Middle frontal gyrus (tissue), 1 donor: ENCODE measurements at regions not wholly inside any gene's neighbourhood (a gene's known extent, or its start where the extent isn't known, plus 50 kb on each side); places are given as distances from the start of the nearest gene placed in this dataset.
"Not testable (repeated sequence)": the region's sequence is repeated elsewhere in the genome, so short reads cannot be mapped to it uniquely, and the experiment has no call there.

Experiments used
- DNase-seq: peaks from one replicate; pipeline ENCODE4 v3.0.0-alpha.2; 2015; ENCODE audit warnings: low spot score; ENCODE audit errors: extremely low spot score

GRCh38 chr3:181276358-181276896, 286.9 kb upstream of the DNAJC19 start:
- DNase-seq, result no peak

- DNase-seq, result no peak
Measured at GRCh38 chr3:181274025-181274424, 284.5 kb upstream of the DNAJC19 start.

- DNase-seq, result no peak
Measured at GRCh38 chr3:181267312-181267711, 277.8 kb upstream of the DNAJC19 start.

- DNase-seq, result no peak
Measured at GRCh38 chr3:181265750-181266333, 276.3 kb upstream of the DNAJC19 start.

- DNase-seq, result no peak
Measured at GRCh38 chr3:181264486-181264885, 274.9 kb upstream of the DNAJC19 start.

- no peak for DNase-seq
Measured at GRCh38 chr3:181253796-181254195, 264.3 kb upstream of the DNAJC19 start.

GRCh38 chr3:181252631-181253030, 263.1 kb upstream of the DNAJC19 start:
- no peak for DNase-seq

GRCh38 chr3:181250714-181251113, 261.2 kb upstream of the DNAJC19 start:
- DNase-seq, result no peak

- no peak for DNase-seq
Measured at GRCh38 chr3:181239441-181239840, 249.9 kb upstream of the DNAJC19 start.

GRCh38 chr3:181230258-181230657, 240.7 kb upstream of the DNAJC19 start:
- no peak for DNase-seq

GRCh38 chr3:181213347-181213746, 223.8 kb upstream of the DNAJC19 start:
- no peak for DNase-seq

- DNase-seq, result no peak
Measured at GRCh38 chr3:181212271-181212670, 222.7 kb upstream of the DNAJC19 start.

GRCh38 chr3:181210275-181210674, 220.7 kb upstream of the DNAJC19 start:
- DNase-seq, result peak; percentile 28

GRCh38 chr3:181189556-181189955, 200.0 kb upstream of the DNAJC19 start:
- DNase-seq, result no peak

- no peak for DNase-seq
Measured at GRCh38 chr3:181183764-181184163, 194.2 kb upstream of the DNAJC19 start.

- not testable (repeated sequence) for DNase-seq
Measured at GRCh38 chr3:181183057-181183456, 193.5 kb upstream of the DNAJC19 start.

- no peak for DNase-seq
Measured at GRCh38 chr3:181178991-181179390, 189.5 kb upstream of the DNAJC19 start.

- peak; percentile 15 for DNase-seq
Measured at GRCh38 chr3:181176601-181177000, 187.1 kb upstream of the DNAJC19 start.

GRCh38 chr3:181174676-181175233, 185.2 kb upstream of the DNAJC19 start:
- DNase-seq, result no peak

- no peak for DNase-seq
Measured at GRCh38 chr3:181174022-181174421, 184.5 kb upstream of the DNAJC19 start.

GRCh38 chr3:181173227-181173626, 183.7 kb upstream of the DNAJC19 start:
- DNase-seq, result no peak

GRCh38 chr3:181134873-181135272, 145.3 kb upstream of the DNAJC19 start:
- no peak for DNase-seq

GRCh38 chr3:181133832-181134231, 144.3 kb upstream of the DNAJC19 start:
- DNase-seq, result no peak
